ENCODE measurements at regions not wholly inside any gene's neighbourhood (a gene's known extent, or its start where the extent isn't known, plus 50 kb on each side); places are given as distances from the start of the nearest gene placed in this dataset.

DNA sequence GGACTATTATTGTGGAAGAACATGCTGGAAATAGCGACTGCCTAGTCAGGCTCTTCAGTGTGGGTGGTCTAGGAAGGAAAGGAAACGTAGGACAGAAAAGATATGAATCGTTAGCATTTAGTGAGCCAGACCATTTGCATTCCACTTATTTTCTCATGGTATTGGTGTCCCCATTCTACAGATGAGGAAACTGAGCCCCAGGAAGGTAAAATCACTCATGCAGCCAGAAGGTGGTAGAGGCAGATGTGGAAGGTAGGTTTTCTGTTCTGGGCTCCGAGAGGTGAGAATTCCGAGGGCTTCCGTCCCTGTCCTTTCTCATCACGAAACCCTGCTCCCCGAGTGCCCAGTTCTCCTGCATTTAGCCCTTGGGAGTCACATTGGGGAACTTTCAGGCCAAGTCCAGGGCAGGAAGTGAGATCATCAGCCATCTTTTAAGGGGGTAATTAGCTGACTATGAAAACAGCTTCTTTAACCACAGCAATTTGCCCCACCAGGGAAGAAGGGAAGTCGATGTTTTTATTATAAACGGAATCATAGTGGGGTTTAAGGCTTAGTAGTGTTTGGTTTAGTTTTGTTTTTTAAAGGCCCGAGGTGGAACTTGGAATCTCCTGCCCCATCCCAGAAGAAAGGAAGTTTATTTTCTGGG is 110.7 kb upstream of the IRX3 start:
- TF ChIP-seq, protein P1, sequence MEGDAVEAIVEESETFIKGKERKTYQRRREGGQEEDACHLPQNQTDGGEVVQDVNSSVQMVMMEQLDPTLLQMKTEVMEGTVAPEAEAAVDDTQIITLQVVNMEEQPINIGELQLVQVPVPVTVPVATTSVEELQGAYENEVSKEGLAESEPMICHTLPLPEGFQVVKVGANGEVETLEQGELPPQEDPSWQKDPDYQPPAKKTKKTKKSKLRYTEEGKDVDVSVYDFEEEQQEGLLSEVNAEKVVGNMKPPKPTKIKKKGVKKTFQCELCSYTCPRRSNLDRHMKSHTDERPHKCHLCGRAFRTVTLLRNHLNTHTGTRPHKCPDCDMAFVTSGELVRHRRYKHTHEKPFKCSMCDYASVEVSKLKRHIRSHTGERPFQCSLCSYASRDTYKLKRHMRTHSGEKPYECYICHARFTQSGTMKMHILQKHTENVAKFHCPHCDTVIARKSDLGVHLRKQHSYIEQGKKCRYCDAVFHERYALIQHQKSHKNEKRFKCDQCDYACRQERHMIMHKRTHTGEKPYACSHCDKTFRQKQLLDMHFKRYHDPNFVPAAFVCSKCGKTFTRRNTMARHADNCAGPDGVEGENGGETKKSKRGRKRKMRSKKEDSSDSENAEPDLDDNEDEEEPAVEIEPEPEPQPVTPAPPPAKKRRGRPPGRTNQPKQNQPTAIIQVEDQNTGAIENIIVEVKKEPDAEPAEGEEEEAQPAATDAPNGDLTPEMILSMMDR (IDR thresholded peaks at IDR 0.05; ENCODE audit: low read depth, low read length): no peak
- no peak overlapping the region for H3K4me3 ChIP-seq (ENCODE audit: low read depth, low read length)

DNA sequence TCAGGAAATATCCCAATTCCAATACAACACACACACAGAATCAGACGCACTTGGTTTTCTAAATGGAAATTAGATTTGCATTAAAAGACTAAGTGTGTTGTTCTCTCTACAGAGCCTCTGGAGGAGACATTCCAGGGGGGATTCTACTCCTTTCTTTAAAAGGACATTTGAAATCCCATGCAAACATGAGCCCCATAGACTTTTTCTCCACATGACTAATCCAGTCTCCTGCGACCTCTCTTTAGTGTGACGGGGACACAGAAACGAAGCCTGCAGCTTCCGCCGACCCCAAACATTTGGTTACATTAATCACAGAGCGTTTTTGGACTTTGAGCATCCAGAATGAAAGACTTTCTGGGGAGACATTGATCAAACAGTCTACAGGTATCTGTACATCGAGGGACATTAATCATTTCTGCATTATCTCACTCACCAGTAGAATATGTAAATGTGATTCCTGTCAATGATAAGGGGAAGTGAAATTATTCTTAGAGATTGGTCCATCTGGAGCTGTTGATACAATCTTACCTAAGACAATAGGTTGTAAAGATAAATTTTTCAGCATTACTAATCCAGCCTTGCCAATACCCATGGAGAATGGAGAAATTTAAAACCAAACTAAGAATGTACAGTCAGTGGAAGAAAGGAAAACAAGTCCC is 103.4 kb upstream of the IRX3 start:
- TF ChIP-seq, protein P1 (IDR thresholded peaks at IDR 0.05; ENCODE audit: low read depth, low read length): no peak
- H3K4me3 ChIP-seq (ENCODE audit: low read depth, low read length): no peak overlapping the region

DNA sequence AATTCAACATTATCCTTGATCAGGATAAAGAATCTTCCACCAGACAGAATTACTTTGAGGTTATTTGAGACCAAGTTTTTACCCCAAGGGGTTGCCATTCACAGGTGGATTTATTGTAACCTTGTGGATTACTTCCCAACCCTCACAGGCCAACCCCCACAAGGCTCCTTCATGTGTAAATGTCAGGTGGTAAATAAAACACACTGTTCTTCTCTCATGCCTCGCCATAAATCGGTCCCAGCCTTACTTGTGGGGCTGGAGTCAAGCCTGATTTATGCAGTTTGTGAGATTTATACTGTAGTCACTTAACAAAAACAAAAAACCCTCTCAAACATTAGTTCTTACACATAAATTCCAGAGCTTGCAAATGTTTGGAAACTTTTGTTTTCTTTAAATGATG is 98.6 kb upstream of the IRX3 start:
- no peak overlapping the region for H3K4me3 ChIP-seq (ENCODE audit: low read depth, low read length)
- TF ChIP-seq, protein P1 (IDR thresholded peaks at IDR 0.05; ENCODE audit: low read depth, low read length): no peak

DNA sequence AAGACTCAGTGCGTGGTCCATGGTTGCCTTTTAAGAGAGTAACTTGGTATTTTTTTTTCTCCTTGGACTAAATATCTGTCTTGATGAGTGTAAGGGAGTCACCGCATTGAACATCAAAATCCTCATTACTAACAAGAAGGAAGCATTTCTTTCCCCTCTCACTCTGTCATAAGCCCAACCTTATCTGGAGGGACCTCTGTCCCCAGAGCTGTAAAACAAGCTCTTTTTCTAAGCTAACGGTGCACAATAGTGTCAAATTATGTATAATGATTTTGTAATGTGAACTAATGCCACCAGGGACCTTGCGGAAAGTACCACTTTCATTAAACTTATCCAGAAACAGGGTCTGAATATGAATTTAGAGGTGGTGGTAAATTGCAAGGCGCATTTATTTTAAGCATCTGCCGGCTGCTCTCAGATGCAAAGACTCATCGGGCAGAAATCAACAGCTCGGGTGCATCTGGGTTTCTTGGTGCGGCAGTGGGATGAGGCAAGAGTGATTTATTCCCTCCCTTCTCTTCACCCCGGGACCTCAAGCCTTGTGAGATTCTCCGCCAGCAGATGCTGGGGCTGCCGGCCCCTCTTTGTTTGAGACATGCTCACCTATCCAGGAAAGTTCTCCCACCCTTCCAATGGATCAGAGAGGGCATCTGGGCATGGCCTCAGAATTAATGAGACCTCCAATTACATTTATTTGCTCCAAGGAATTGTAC is 95.2 kb upstream of the IRX3 start:
- TF ChIP-seq, protein P1 (IDR thresholded peaks at IDR 0.05; ENCODE audit: low read depth, low read length): no peak
- no peak overlapping the region for H3K4me3 ChIP-seq (ENCODE audit: low read depth, low read length)

DNA sequence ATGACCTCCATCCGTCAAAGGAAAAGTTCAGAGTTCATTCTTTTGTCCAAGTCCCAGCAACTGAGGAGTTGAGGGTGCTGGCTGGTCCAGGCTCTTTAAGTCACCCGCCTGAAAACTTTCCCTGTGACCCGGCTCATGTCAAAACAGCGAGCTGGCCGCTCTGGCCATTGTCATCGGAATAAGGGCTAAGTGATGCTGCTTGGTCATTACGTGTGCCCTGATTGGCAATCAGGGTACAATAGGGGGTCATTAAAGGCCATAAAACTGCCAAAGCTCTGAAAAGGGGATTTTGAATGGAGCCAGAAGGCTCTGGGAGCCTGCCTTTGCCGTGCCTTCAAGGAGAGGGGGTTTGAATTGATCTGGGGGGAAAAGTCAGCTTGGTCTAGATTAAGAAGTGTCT is 88.5 kb upstream of the IRX3 start:
- no peak overlapping the region for H3K4me3 ChIP-seq (ENCODE audit: low read depth, low read length)
- TF ChIP-seq, protein P1 (IDR thresholded peaks at IDR 0.05; ENCODE audit: low read depth, low read length): no peak

DNA sequence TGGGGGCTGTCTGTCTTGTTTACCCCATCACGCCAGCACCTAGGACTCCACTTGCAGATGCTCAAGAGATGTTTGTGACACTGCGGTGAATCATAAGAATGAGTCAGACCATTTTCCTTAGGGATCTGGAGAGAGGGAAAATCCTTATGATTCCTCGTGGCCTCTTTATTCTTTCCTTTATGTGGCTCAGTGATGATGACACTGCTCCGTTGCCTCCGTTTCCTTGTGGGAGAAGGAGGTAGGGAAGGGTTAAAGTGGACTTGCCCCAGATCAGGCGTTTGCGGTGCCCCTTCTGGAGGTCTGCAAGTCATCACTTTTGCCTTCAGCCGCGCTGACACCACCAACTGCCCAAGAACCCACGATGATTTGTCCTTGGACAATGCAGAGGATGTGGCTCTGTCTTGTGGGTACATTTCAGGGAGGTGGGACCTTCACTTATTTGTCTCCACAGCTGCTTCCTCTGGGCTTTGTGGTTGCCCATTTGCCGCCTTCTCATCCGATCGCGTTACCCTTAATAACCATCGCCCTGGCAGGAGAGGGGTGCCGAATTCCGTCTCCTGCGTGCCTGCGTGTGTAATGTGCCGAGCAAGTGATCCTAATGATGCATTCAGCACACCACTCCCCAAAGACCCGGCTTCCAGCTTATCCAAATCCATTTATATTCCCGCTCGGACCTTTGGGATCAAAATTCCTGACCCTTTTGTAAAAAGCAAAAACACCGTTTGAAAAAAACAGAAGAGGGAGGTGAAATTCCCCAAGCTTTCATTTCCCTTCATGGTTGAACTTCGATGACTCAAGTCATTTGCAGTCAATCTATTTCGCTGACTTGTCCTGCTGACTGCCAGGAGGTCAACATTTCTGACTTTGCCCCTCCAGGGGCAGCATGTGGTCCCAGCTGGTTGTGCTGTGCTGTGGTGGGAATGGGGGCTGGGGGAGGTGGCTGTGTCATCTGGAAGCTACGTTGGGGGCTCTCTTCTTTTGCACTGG is 87.2 kb upstream of the IRX3 start:
- TF ChIP-seq, protein P1 (IDR thresholded peaks at IDR 0.05; ENCODE audit: low read depth, low read length): no peak
- peak overlapping the region; percentile 37 for H3K4me3 ChIP-seq (ENCODE audit: low read depth, low read length)

All from WI38 (cell line).